ENCODE measurements at regions not wholly inside any gene's neighbourhood (a gene's known extent, or its start where the extent isn't known, plus 50 kb on each side); places are given as distances from the start of the nearest gene placed in this dataset.

DNA sequence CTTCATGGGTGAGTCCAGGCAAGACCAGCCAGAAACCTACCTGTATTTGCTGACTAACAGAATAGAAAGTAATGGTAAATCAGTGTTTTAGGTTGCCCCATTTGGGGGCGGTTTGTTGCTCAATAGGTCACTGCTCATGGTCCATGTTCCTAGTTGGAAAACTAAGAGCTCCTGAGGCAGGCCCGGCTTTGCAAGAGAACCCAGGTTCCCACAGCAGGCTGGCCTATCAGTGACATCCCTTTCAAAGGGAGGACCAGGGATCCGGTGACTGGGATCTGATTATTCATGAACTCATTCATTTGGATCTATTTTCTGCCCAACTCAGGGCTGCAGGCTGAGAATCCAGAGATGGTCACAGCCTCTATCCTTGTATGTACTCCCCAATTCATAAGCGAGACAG is 163.9 kb downstream of the WNT7A start:
- Histone ChIP-seq H3K27me3 (ENCODE audit: control insufficient read depth in 2 of 2, insufficient read depth in 2 of 2, low read length in 2 of 2) (no peaks in the 10 kb centered on the region), H3K36me3 (replicated peaks in 1 of 2; ENCODE audit: control insufficient read depth in 1 of 2, insufficient read depth in 2 of 2, low read length in 2 of 2) (no peaks in the 10 kb centered on the region), H3K4me1 (ENCODE audit: control insufficient read depth in 1 of 2, insufficient read depth in 2 of 2, low read length in 2 of 2) (no peaks in the 10 kb centered on the region), H3K27ac (ENCODE audit: low read depth in 1 of 2, low read length in 2 of 2) (no peak overlapping the region), H2AFZ (ENCODE audit: insufficient read depth, low read depth, low read length, poor library complexity, severe bottlenecking) (no peak overlapping the region), H3K9me3 (replicated peaks in 1 of 2; ENCODE audit: control insufficient read depth in 1 of 2, insufficient read depth in 1 of 2, low read length in 2 of 2) (peaks cover 5 to 26% of the 10 kb centered on the region in 2 donors), H3K79me2 (ENCODE audit: insufficient read depth, low read length) (no peaks in the 10 kb centered on the region), H4K20me1 (ENCODE audit: insufficient read depth, low read length) (no peaks in the 10 kb centered on the region), H3K4me2 (replicated peaks; ENCODE audit: extremely low read depth, low read length, poor library complexity, severe bottlenecking) (no peak overlapping the region), H3K4me3 (replicated peaks in 1 of 3; ENCODE audit: low read depth in 2 of 3, low read length in 3 of 3) (no peak overlapping the region), H3K9ac (ENCODE audit: insufficient read depth, low read length, poor library complexity, severe bottlenecking) (no peak overlapping the region)
- peaks cover 3 to 8% (median 5%) of the 10 kb centered on the region in 3 donors for H3K27me3 Mint-ChIP-seq (ENCODE audit: low read depth in 3 of 3)
- intact Hi-C loops (cut with micrococcal nuclease) = no loop called here
- peak in 1 of 3 donors; percentile 0 for DNase-seq
- H3K27ac Mint-ChIP-seq = no peak overlapping the region
- peaks cover 20 to 36% (median 31%) of the 10 kb centered on the region in 7 donors for H3K9me3 Mint-ChIP-seq
- no peak overlapping the region for H3K4me3 Mint-ChIP-seq
- H3K4me1 Mint-ChIP-seq = no peaks in the 10 kb centered on the region
- no peaks in the 10 kb centered on the region for H3K36me3 Mint-ChIP-seq
- TF ChIP-seq, protein P1, sequence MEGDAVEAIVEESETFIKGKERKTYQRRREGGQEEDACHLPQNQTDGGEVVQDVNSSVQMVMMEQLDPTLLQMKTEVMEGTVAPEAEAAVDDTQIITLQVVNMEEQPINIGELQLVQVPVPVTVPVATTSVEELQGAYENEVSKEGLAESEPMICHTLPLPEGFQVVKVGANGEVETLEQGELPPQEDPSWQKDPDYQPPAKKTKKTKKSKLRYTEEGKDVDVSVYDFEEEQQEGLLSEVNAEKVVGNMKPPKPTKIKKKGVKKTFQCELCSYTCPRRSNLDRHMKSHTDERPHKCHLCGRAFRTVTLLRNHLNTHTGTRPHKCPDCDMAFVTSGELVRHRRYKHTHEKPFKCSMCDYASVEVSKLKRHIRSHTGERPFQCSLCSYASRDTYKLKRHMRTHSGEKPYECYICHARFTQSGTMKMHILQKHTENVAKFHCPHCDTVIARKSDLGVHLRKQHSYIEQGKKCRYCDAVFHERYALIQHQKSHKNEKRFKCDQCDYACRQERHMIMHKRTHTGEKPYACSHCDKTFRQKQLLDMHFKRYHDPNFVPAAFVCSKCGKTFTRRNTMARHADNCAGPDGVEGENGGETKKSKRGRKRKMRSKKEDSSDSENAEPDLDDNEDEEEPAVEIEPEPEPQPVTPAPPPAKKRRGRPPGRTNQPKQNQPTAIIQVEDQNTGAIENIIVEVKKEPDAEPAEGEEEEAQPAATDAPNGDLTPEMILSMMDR (IDR thresholded peaks at IDR 0.05) = no peak
- WGBS (ENCODE audit: insufficient coverage) = 100% methylated on average over 3 of the region's 4 CpGs

DNA sequence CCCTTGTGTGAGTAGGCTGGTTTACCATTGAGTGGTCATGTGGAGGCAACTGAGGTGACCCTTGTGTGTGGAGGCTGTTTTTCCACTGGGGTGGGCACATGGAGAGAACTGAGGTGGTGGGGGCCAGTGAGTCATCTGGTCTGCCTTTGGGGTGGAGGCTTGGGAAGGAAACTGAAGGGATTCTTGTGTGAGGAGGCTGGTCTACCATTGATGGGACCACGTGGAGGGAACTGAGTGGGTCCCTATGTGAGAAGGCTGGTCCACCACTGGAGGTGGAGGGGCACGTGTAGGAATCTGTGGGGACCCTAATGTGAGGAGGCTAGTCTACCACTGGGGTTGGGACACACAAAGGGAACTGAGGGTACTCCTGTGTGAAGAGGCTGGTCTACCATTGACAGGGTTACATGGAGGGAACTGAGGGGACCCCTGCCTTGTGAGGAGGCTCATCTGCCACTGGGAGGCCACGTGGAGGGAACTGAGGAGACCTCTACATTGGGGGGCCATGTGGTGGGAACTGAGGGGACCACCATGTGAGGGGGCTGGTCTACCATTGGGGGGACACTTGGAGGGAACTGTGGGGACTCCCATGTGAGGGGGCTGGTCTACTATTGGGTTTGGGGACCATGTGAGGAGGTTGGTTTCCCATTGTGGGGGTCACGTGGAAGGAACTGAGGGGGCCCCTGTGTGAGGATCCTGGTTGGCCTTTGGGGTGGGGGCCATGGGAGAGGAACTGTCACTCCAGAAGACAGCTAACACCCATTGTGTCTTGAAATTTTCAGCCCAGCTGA is 164.5 kb downstream of the WNT7A start:
- no peak overlapping the region for H3K27ac ChIP-seq (ENCODE audit: low read depth in 1 of 2, low read length in 2 of 2)
- 91% methylated on average over 3 of the region's 4 CpGs for WGBS (ENCODE audit: insufficient coverage)
- TF ChIP-seq, protein P1 (IDR thresholded peaks at IDR 0.05) = no peak
- H3K9me3 ChIP-seq (replicated peaks in 1 of 2; ENCODE audit: control insufficient read depth in 1 of 2, insufficient read depth in 1 of 2, low read length in 2 of 2) = peaks cover 5 to 26% of the 10 kb centered on the region in 2 donors
- no peaks in the 10 kb centered on the region for H3K79me2 ChIP-seq (ENCODE audit: insufficient read depth, low read length)
- peak in 1 of 3 donors; percentile 1 for DNase-seq
- Mint-ChIP-seq H3K36me3 (no peaks in the 10 kb centered on the region), H3K9me3 (peaks cover 22 to 40% (median 34%) of the 10 kb centered on the region in 7 donors), H3K4me1 (no peaks in the 10 kb centered on the region), H3K27ac (no peak overlapping the region), H3K4me3 (no peak overlapping the region), H3K27me3 (ENCODE audit: low read depth in 3 of 3) (peaks cover 3 to 8% (median 7%) of the 10 kb centered on the region in 3 donors)
- no peak overlapping the region for H2AFZ ChIP-seq (ENCODE audit: insufficient read depth, low read depth, low read length, poor library complexity, severe bottlenecking)
- H4K20me1 ChIP-seq (ENCODE audit: insufficient read depth, low read length) = no peaks in the 10 kb centered on the region
- H3K9ac ChIP-seq (ENCODE audit: insufficient read depth, low read length, poor library complexity, severe bottlenecking) = no peak overlapping the region
- H3K27me3 ChIP-seq (ENCODE audit: control insufficient read depth in 2 of 2, insufficient read depth in 2 of 2, low read length in 2 of 2) = no peaks in the 10 kb centered on the region
- H3K36me3 ChIP-seq (replicated peaks in 1 of 2; ENCODE audit: control insufficient read depth in 1 of 2, insufficient read depth in 2 of 2, low read length in 2 of 2) = no peaks in the 10 kb centered on the region
- no peaks in the 10 kb centered on the region for H3K4me1 ChIP-seq (ENCODE audit: control insufficient read depth in 1 of 2, insufficient read depth in 2 of 2, low read length in 2 of 2)
- no peak overlapping the region for H3K4me3 ChIP-seq (replicated peaks in 1 of 3; ENCODE audit: low read depth in 2 of 3, low read length in 3 of 3)
- H3K4me2 ChIP-seq (replicated peaks; ENCODE audit: extremely low read depth, low read length, poor library complexity, severe bottlenecking) = no peak overlapping the region
- intact Hi-C loops (cut with micrococcal nuclease) = no loop called here
